ENCODE measurements at regions not wholly inside any gene's neighbourhood (a gene's known extent, or its start where the extent isn't known, plus 50 kb on each side); places are given as distances from the start of the nearest gene placed in this dataset.

- no peaks in the 10 kb centered on the region for H3K36me3 Mint-ChIP-seq (ENCODE audit: low read depth)
- DNase-seq (ENCODE audit: low spot score), result no peak
- H3K4me1 Mint-ChIP-seq (ENCODE audit: low read depth), result no peaks in the 10 kb centered on the region
- no peak overlapping the region for H3K27ac Mint-ChIP-seq (ENCODE audit: unreplicated experiment)
- no peak overlapping the region for H3K4me3 Mint-ChIP-seq (ENCODE audit: unreplicated experiment)
- peaks cover 26% of the 10 kb centered on the region for H3K9me3 Mint-ChIP-seq (ENCODE audit: low read depth)
- TF ChIP-seq CTCF (IDR thresholded peaks at IDR 0.05), result no peak
- no peaks in the 10 kb centered on the region for H3K27me3 Mint-ChIP-seq (ENCODE audit: low read depth)
Observed at GRCh38 chr19:31930401-31930800, 415.0 kb upstream of the ZNF507 start.

GRCh38 chr19:31937983-31938382 is 407.4 kb upstream of the ZNF507 start:
- no peak for DNase-seq (ENCODE audit: low spot score)
- H3K27ac Mint-ChIP-seq (ENCODE audit: unreplicated experiment), result no peak overlapping the region
- no peak overlapping the region for H3K4me3 Mint-ChIP-seq (ENCODE audit: unreplicated experiment)
- H3K4me1 Mint-ChIP-seq (ENCODE audit: low read depth), result no peaks in the 10 kb centered on the region
- no peak for TF ChIP-seq CTCF (IDR thresholded peaks at IDR 0.05)
- peaks cover 34% of the 10 kb centered on the region for H3K9me3 Mint-ChIP-seq (ENCODE audit: low read depth)
- H3K36me3 Mint-ChIP-seq (ENCODE audit: low read depth), result no peaks in the 10 kb centered on the region
- no peaks in the 10 kb centered on the region for H3K27me3 Mint-ChIP-seq (ENCODE audit: low read depth)

GRCh38 chr19:31938675-31939074 is 406.7 kb upstream of the ZNF507 start:
- peaks cover 33% of the 10 kb centered on the region for H3K9me3 Mint-ChIP-seq (ENCODE audit: low read depth)
- no peak overlapping the region for H3K27ac Mint-ChIP-seq (ENCODE audit: unreplicated experiment)
- H3K4me1 Mint-ChIP-seq (ENCODE audit: low read depth), result no peaks in the 10 kb centered on the region
- no peaks in the 10 kb centered on the region for H3K36me3 Mint-ChIP-seq (ENCODE audit: low read depth)
- H3K4me3 Mint-ChIP-seq (ENCODE audit: unreplicated experiment), result no peak overlapping the region
- no peak for TF ChIP-seq CTCF (IDR thresholded peaks at IDR 0.05)
- no peak for DNase-seq (ENCODE audit: low spot score)
- H3K27me3 Mint-ChIP-seq (ENCODE audit: low read depth), result no peaks in the 10 kb centered on the region

GRCh38 chr19:31940396-31940795 is 405.0 kb upstream of the ZNF507 start:
- H3K4me3 Mint-ChIP-seq (ENCODE audit: unreplicated experiment), result no peak overlapping the region
- DNase-seq (ENCODE audit: low spot score), result no peak
- no peaks in the 10 kb centered on the region for H3K4me1 Mint-ChIP-seq (ENCODE audit: low read depth)
- no peaks in the 10 kb centered on the region for H3K27me3 Mint-ChIP-seq (ENCODE audit: low read depth)
- peaks cover 31% of the 10 kb centered on the region for H3K9me3 Mint-ChIP-seq (ENCODE audit: low read depth)
- no peaks in the 10 kb centered on the region for H3K36me3 Mint-ChIP-seq (ENCODE audit: low read depth)
- no peak overlapping the region for H3K27ac Mint-ChIP-seq (ENCODE audit: unreplicated experiment)
- no peak for TF ChIP-seq CTCF (IDR thresholded peaks at IDR 0.05)

GRCh38 chr19:31943191-31943661 is 402.2 kb upstream of the ZNF507 start:
- DNase-seq (ENCODE audit: low spot score), result no peak
- Mint-ChIP-seq H3K27me3 (ENCODE audit: low read depth) (no peaks in the 10 kb centered on the region), H3K4me1 (ENCODE audit: low read depth) (no peaks in the 10 kb centered on the region), H3K27ac (ENCODE audit: unreplicated experiment) (no peak overlapping the region), H3K4me3 (ENCODE audit: unreplicated experiment) (no peak overlapping the region), H3K9me3 (ENCODE audit: low read depth) (peaks cover 19% of the 10 kb centered on the region), H3K36me3 (ENCODE audit: low read depth) (no peaks in the 10 kb centered on the region)
- TF ChIP-seq CTCF (IDR thresholded peaks at IDR 0.05), result no peak

Measured in chondrocyte (in vitro differentiated cells).